ENCODE measurements at regions not wholly inside any gene's neighbourhood (a gene's known extent, or its start where the extent isn't known, plus 50 kb on each side); places are given as distances from the start of the nearest gene placed in this dataset.

DNA sequence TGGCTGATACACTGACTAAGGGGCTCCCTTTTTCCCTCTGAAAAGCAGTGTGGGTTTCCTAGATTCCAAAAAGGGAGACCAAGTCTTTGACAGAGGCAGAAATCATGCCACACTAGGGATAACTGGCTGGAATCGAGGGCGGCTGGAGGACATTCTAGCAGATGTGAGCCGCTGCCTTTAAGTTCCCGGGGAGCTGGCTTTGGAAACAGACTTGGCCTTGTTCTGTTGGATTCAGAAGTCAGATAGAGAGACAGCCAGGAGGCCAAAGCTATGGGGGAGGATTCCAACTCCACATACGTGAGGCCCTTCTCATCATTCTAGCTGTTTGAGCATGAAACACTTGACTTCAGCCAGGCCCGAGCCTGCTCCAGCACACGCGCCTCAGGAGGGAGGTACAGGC lies 109.9 kb upstream of the FOXC1 start:
- TF ChIP-seq, protein P1, sequence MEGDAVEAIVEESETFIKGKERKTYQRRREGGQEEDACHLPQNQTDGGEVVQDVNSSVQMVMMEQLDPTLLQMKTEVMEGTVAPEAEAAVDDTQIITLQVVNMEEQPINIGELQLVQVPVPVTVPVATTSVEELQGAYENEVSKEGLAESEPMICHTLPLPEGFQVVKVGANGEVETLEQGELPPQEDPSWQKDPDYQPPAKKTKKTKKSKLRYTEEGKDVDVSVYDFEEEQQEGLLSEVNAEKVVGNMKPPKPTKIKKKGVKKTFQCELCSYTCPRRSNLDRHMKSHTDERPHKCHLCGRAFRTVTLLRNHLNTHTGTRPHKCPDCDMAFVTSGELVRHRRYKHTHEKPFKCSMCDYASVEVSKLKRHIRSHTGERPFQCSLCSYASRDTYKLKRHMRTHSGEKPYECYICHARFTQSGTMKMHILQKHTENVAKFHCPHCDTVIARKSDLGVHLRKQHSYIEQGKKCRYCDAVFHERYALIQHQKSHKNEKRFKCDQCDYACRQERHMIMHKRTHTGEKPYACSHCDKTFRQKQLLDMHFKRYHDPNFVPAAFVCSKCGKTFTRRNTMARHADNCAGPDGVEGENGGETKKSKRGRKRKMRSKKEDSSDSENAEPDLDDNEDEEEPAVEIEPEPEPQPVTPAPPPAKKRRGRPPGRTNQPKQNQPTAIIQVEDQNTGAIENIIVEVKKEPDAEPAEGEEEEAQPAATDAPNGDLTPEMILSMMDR (IDR thresholded peaks at IDR 0.05): no peak
- no peak for TF ChIP-seq POLR2A (IDR thresholded peaks at IDR 0.05)

Data from testis (tissue), 2 donors.